ENCODE measurements at regions not wholly inside any gene's neighbourhood (a gene's known extent, or its start where the extent isn't known, plus 50 kb on each side); places are given as distances from the start of the nearest gene placed in this dataset.
"Not testable (repeated sequence)": the region's sequence is repeated elsewhere in the genome, so short reads cannot be mapped to it uniquely, and the experiment has no call there.

DNA sequence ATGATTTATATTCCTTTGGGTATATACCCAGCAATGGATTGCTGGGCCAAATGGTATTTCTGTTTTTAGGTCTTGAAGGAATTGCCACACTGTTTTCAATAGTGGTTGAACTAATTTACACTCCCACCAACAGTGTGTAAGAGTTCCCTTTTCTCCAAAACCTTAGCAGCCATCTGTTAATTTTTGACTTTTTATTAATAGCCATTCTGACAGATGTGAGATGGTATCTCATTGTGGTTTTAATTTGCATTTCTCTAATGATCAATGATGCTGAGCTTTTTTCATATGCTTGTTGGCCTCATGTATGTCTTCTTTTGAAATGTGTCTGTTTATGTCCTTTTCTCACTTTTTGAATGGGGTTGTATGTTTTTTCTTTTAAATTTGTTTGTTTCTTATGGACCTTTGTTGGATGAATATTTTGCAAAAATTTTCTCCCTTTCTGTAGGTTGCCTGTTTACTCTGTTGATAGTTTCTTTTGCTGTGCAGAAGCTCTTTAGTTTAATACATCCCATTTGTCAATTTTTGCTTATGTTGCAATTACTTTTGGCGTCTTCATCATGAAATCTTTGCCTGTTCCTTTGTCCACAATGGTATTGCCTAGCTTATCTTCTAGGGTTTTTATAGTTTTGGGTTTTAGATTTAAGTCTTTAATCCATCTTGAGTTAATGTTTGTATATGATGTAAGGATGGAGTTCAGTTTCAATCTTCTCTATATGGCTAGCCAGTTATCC lies 119.7 kb upstream of the XIRP2 start:
- Histone ChIP-seq H3K9me3 (ENCODE audit: insufficient read depth, low read length) (peaks cover 3% of the 10 kb centered on the region; the same call in 1 of the 2 replicates), H3K27me3 (ENCODE audit: low read depth, low read length) (no peaks in the 10 kb centered on the region), H3K4me1 (ENCODE audit: low read length) (peaks cover 12% of the 10 kb centered on the region; the same call in 1 of the 2 replicates), H3K4me3 (ENCODE audit: low read length) (no peak overlapping the region), H3K9ac (ENCODE audit: low read length) (no peak overlapping the region), H3K4me2 (ENCODE audit: low read length) (no peak overlapping the region; the same call in 1 of the 2 replicates), H3K79me2 (ENCODE audit: low read length) (no peaks in the 10 kb centered on the region), H4K20me1 (ENCODE audit: insufficient read depth, low read length) (no peaks in the 10 kb centered on the region), H3K27ac (ENCODE audit: low read length) (no peak overlapping the region), H3K36me3 (replicated peaks; ENCODE audit: low read depth, low read length) (no peaks in the 10 kb centered on the region), H2AFZ (ENCODE audit: low read depth, low read length) (no peak overlapping the region)
- TF ChIP-seq EZH2phosphoT487 (IDR thresholded peaks at IDR 0.05; ENCODE audit: low read depth) (no peak), CTCF (IDR thresholded peaks at IDR 0.05; ENCODE audit: low read depth, low read length) (no peak)

- not testable (repeated sequence) for H3K9ac ChIP-seq (ENCODE audit: low read length); H3K27ac ChIP-seq (ENCODE audit: low read length); H3K27me3 ChIP-seq (ENCODE audit: low read depth, low read length); H3K9me3 ChIP-seq (ENCODE audit: insufficient read depth, low read length); H4K20me1 ChIP-seq (ENCODE audit: insufficient read depth, low read length); H3K36me3 ChIP-seq (replicated peaks; ENCODE audit: low read depth, low read length); H2AFZ ChIP-seq (ENCODE audit: low read depth, low read length); H3K79me2 ChIP-seq (ENCODE audit: low read length); H3K4me3 ChIP-seq (ENCODE audit: low read length); H3K4me2 ChIP-seq (ENCODE audit: low read length)
- peaks cover 12% of the 10 kb centered on the region; the same call in 1 of the 2 replicates for H3K4me1 ChIP-seq (ENCODE audit: low read length)
Observed at GRCh38 chr2:166766769-166767322, 121.4 kb upstream of the XIRP2 start.

- H3K79me2 ChIP-seq (ENCODE audit: low read length), result no peaks in the 10 kb centered on the region
- no peak overlapping the region for H3K9ac ChIP-seq (ENCODE audit: low read length)
- no peaks in the 10 kb centered on the region for H3K27me3 ChIP-seq (ENCODE audit: low read depth, low read length)
- no peak overlapping the region for H3K27ac ChIP-seq (ENCODE audit: low read length)
- H3K4me1 ChIP-seq (ENCODE audit: low read length), result peaks cover 12% of the 10 kb centered on the region; the same call in 1 of the 2 replicates
- H3K36me3 ChIP-seq (replicated peaks; ENCODE audit: low read depth, low read length), result no peaks in the 10 kb centered on the region
- H4K20me1 ChIP-seq (ENCODE audit: insufficient read depth, low read length), result no peaks in the 10 kb centered on the region
- peaks cover 3% of the 10 kb centered on the region; the same call in 1 of the 2 replicates for H3K9me3 ChIP-seq (ENCODE audit: insufficient read depth, low read length)
- no peak overlapping the region for H3K4me2 ChIP-seq (ENCODE audit: low read length)
- H2AFZ ChIP-seq (ENCODE audit: low read depth, low read length), result no peak overlapping the region
- TF ChIP-seq CTCF (IDR thresholded peaks at IDR 0.05; ENCODE audit: low read depth, low read length), result no peak
- TF ChIP-seq EZH2phosphoT487 (IDR thresholded peaks at IDR 0.05; ENCODE audit: low read depth), result no peak
- H3K4me3 ChIP-seq (ENCODE audit: low read length), result no peak overlapping the region
Observed at GRCh38 chr2:166766220-166766619, 122.1 kb upstream of the XIRP2 start.

GRCh38 chr2:166765141-166765540 lies 123.1 kb upstream of the XIRP2 start:
- Histone ChIP-seq H3K79me2 (ENCODE audit: low read length) (no peaks in the 10 kb centered on the region), H3K4me2 (ENCODE audit: low read length) (no peak overlapping the region), H2AFZ (ENCODE audit: low read depth, low read length) (no peak overlapping the region), H3K27me3 (ENCODE audit: low read depth, low read length) (no peaks in the 10 kb centered on the region), H3K4me3 (ENCODE audit: low read length) (no peak overlapping the region), H3K4me1 (ENCODE audit: low read length) (peaks cover 12% of the 10 kb centered on the region; the same call in 1 of the 2 replicates), H3K9ac (ENCODE audit: low read length) (no peak overlapping the region), H3K27ac (ENCODE audit: low read length) (no peak overlapping the region), H4K20me1 (ENCODE audit: insufficient read depth, low read length) (no peaks in the 10 kb centered on the region), H3K9me3 (ENCODE audit: insufficient read depth, low read length) (peaks cover 3% of the 10 kb centered on the region; the same call in 1 of the 2 replicates), H3K36me3 (replicated peaks; ENCODE audit: low read depth, low read length) (no peaks in the 10 kb centered on the region)
- TF ChIP-seq CTCF (IDR thresholded peaks at IDR 0.05; ENCODE audit: low read depth, low read length) (no peak), EZH2phosphoT487 (IDR thresholded peaks at IDR 0.05; ENCODE audit: low read depth) (no peak)

Data from OCI-LY3 (cell line).